Activated T-helper 1 cell treated with anti-CD3 and anti-CD28 coated beads, Interleukin-12 subunit alpha, Interleukin-12 subunit beta, Interleukin-2, Interleukin-4 antibody, amounts not matched to agents 30 ng/mL and 10 ng/mL and 1 ng/mL, durations not matched to agents 14 hours and 24 hours and 36 hours (primary cell): ENCODE measurements at regions not wholly inside any gene's neighbourhood (a gene's known extent, or its start where the extent isn't known, plus 50 kb on each side); places are given as distances from the start of the nearest gene placed in this dataset.

ENCODE experiments used
- DNase-seq: peaks from one replicate; pipeline ENCODE4 v3.0.0; 2021; ENCODE audit warnings: low spot score
- H3K27ac Mint-ChIP-seq: one replicate; pipeline ENCODE4 v1.8.0; 2021; ENCODE audit warnings: mild to moderate bottlenecking, mixed read lengths
- H3K27me3 Mint-ChIP-seq: one replicate; pipeline ENCODE4 v1.8.0; 2022; ENCODE audit warnings: mild to moderate bottlenecking, moderate library complexity, mixed read lengths; ENCODE audit not compliant: insufficient read depth
- H3K36me3 Mint-ChIP-seq: one replicate; pipeline ENCODE4 v1.8.0; 2021; ENCODE audit warnings: low read depth, mixed read lengths
- H3K4me1 Mint-ChIP-seq: one replicate; pipeline ENCODE4 v1.8.0; 2021; ENCODE audit warnings: low read depth, mixed read lengths
- H3K4me3 Mint-ChIP-seq: one replicate; pipeline ENCODE4 v1.8.0; 2021; ENCODE audit warnings: mild to moderate bottlenecking, moderate library complexity, mixed read lengths
- H3K9me3 Mint-ChIP-seq: one replicate; pipeline ENCODE4 v1.8.0; 2021; ENCODE audit warnings: mixed read lengths
- intact Hi-C: fragments of 100-400 bp; cut with micrococcal nuclease; formaldehyde crosslinking; loops from one replicate; pipeline ENCODE4 v1.15.1; 2024

DNA sequence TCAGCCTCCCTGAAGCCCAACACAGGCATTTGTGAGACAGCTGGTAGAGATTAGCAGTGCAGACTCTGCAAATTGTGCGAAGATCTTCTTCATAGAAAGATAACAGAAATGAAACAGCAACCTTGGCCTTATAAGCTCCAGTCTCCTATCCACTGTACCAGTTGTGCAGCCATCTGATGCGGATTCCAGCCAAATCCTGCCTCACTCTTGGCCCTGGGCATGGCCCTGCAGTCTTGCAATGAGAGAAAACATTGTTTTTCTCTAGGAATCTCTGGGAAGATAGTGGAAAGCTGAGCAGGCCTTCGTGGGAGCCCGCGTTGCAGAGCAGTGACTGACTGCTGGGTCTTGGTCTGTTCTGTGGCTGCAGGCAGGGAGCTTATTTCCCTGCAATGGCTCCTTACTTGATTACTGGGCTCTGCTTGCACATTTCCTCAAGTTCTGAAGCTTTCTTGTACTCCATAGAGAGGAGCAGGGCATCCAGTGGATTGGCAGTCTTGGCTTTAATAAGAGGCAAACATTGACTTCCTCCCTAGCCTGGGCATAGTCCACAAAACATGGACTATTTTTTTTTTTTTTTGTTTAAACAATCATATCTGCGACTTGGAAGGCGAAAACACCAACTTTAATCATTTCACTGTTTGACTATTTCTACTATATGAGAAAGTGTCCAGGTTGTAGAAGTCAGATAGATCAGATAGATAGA, 193.0 kb downstream of the ACTR3 start:
- Mint-ChIP-seq H3K9me3 (no peaks in the 10 kb centered on the region), H3K27ac (no peak overlapping the region), H3K4me3 (no peak overlapping the region), H3K36me3 (no peaks in the 10 kb centered on the region), H3K27me3 (no peaks in the 10 kb centered on the region), H3K4me1 (no peaks in the 10 kb centered on the region)
- no peak for DNase-seq
- intact Hi-C loops = no loop called here

DNA sequence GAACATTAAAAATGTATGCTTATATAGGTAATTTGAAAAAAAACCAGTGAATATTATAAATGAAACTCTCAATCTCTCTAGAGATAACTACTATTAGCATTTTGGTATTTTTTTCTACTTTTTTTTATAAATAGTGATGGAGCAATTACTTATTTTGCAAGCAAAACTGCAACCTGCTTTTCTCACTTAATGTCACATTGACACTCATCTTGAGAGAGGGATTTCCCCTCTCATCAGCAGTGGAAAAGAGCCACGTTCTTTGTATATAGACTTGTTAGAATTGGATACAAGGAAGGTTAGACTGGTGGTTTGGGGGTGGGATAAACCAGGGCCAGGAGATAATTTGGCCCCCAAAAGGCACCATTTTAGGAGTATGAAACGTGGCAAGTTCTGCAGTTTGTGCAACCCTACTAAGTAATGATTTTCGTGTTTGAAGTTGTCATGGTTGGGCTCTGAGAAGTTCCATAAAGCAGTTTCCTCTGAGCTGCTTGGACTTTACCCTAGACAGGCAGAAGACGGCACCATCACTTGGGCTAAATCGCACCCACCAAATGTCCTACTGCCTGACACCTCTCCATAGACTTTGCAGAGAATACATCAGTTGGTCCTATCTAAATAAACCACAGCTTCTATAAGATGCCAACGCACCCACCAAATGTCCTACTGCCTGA, 194.0 kb downstream of the ACTR3 start:
- Mint-ChIP-seq H3K27ac (no peak overlapping the region), H3K4me3 (no peak overlapping the region), H3K36me3 (no peaks in the 10 kb centered on the region), H3K27me3 (no peaks in the 10 kb centered on the region), H3K9me3 (no peaks in the 10 kb centered on the region), H3K4me1 (no peaks in the 10 kb centered on the region)
- intact Hi-C loops = no loop called here
- DNase-seq = no peak

DNA sequence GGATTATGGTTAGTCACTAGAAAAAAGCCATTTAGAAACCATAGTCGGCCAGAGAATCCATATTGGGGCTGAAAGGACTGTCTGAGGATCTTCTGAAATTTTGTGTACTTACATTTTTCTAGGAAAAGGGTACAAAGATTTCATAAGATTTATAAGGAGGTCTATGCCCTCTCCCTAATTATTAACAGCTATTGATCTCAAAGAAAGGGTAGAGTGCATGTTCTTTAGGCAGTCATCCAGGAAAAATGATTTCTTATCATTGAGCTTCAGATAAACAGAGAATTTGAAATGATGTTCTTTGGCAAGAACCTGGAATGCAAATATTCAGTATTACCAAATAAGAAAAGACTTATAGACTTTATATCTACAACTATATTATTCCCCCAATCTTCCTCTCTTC, 195.3 kb downstream of the ACTR3 start:
- no peak for DNase-seq
- Mint-ChIP-seq H3K27me3 (no peaks in the 10 kb centered on the region), H3K27ac (no peak overlapping the region), H3K4me1 (no peaks in the 10 kb centered on the region), H3K36me3 (no peaks in the 10 kb centered on the region), H3K9me3 (no peaks in the 10 kb centered on the region), H3K4me3 (no peak overlapping the region)
- intact Hi-C loops = no loop called here

DNA sequence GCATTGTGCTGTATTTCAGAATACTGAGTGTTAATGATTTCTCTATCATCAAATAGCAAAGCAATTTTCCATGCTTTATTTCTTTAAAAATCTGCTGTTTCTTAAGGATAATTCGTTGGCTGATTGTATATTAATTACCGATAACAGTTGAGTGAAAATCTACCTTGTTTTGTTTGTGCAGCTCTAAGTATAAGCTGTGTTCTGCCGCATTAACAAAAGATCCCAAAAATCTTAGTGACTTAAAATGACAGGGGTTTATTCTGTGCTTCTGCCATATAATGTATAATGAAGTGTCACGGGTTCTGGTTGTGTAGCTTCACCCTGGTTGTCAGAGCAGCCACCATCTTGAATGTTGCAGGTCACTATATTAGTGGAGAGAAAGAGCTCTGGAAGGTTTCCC, 196.1 kb downstream of the ACTR3 start:
- Mint-ChIP-seq H3K4me3 (no peak overlapping the region), H3K9me3 (no peaks in the 10 kb centered on the region), H3K4me1 (no peaks in the 10 kb centered on the region), H3K27me3 (peaks cover 2% of the 10 kb centered on the region), H3K27ac (no peak overlapping the region), H3K36me3 (no peaks in the 10 kb centered on the region)
- DNase-seq = no peak
- intact Hi-C loops = no loop called here

DNA sequence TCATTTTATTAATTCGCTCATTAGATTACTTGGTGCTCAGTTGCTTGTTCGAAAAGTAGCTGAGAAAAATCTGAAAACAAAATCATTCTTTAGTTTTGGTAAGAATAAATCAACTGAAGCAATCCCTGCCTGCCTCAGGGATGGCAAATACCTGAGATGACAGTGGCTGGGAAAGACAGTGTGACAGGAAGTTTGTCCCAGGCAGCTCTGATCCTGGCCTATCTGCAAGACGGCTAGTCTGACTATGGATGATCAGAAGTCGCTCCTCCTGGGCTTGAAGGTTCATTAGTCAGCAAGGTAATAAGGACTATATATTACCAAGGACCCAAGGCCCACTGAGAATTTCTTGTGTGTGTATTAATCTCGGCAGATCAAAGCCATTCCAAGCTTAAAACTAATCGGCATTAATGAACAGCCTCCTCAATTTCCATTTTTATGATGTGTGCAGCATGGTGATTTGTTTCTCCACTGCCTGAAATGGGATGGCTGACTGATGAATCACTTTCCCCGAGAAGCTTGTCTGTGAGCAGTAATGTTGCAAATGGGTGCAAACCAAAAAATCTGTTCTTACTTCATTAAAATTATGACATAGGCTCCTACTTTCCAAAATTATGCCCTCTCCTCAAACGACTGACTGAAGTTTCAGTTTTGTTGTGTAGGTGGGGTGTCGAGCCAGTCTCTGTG, 199.9 kb downstream of the ACTR3 start:
- no peak overlapping the region for H3K27ac Mint-ChIP-seq
- no peaks in the 10 kb centered on the region for H3K36me3 Mint-ChIP-seq
- DNase-seq = no peak
- H3K4me1 Mint-ChIP-seq = no peaks in the 10 kb centered on the region
- no peaks in the 10 kb centered on the region for H3K9me3 Mint-ChIP-seq
- intact Hi-C loops = no loop called here
- H3K27me3 Mint-ChIP-seq = peaks cover 2% of the 10 kb centered on the region
- no peak overlapping the region for H3K4me3 Mint-ChIP-seq

DNA sequence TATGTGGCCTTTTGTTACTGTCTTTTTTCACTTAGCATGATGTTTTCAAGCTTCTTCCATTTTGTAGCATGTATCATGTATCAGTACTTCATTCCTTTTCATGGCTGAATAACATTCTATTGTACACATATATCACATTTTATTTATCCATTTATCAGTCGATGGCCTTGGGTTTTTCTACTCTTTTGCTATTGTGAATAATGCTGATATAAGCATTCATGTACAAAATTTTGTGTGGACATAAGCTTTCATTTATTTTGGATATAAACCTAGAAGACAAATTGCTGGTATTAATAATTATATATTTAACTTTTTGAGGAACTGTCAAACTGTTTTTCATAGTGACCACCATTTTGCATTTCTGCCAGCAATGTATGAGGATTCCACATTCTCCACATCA, 201.1 kb downstream of the ACTR3 start:
- Mint-ChIP-seq H3K4me1 (no peaks in the 10 kb centered on the region), H3K27ac (no peak overlapping the region), H3K36me3 (no peaks in the 10 kb centered on the region), H3K4me3 (no peak overlapping the region), H3K9me3 (peaks cover 12% of the 10 kb centered on the region), H3K27me3 (peaks cover 2% of the 10 kb centered on the region)
- DNase-seq = no peak
- intact Hi-C loops = no loop called here

DNA sequence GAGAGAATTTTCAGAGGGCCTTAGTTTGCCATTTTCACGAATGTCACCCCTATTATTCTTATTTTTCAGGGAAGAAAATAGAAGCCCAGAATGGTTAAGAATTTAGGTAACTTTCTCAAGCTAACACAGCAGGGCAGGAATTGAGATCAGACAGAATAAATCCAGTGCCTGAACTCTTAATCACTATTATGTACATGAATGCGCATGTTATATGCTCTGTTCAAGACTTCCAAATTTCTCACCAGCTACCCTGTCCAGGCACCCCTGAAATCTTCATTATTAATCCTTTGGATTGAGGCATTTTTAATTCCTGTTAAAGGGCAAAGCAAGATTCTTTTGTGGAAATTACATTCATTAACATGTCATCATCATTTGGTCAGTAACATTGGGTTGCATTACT, 218.4 kb downstream of the ACTR3 start:
- no peak overlapping the region for H3K27ac Mint-ChIP-seq
- H3K4me1 Mint-ChIP-seq = no peaks in the 10 kb centered on the region
- intact Hi-C loops = no loop called here
- H3K4me3 Mint-ChIP-seq = no peak overlapping the region
- no peaks in the 10 kb centered on the region for H3K36me3 Mint-ChIP-seq
- no peak for DNase-seq
- H3K9me3 Mint-ChIP-seq = peaks cover 9% of the 10 kb centered on the region
- peaks cover 4% of the 10 kb centered on the region for H3K27me3 Mint-ChIP-seq

DNA sequence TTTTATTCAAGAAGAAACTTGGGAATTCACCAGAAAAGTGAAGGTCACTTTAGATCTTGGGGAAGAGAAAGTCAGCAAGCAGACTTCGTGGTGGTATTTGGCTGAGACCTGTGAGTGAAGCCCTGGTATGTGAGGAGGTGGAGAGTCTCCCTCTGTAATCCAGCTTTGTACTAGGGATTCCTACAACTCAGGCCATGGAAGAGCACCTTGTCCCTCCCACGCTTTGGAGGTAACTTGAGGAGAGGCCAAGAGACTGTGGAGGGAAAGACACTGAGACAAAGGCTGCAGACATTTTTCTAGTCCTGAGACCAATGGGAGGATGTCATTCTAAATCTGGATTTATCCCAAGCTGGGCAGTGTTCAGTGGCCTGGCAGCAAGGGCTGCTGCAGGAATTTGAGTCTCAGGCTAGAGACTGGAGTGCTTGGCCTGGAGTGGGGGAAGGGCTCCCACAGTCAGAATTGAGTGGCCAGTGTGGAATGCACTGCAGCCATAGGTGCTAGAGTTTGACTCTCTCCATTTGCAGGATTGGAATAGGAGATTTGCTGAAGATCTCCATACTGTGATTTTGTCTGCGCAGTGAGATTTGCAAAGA, 219.0 kb downstream of the ACTR3 start:
- intact Hi-C loops = no loop called here
- Mint-ChIP-seq H3K36me3 (no peaks in the 10 kb centered on the region), H3K9me3 (peaks cover 4% of the 10 kb centered on the region), H3K4me1 (no peaks in the 10 kb centered on the region), H3K27ac (no peak overlapping the region), H3K27me3 (peaks cover 4% of the 10 kb centered on the region), H3K4me3 (no peak overlapping the region)
- DNase-seq = no peak

DNA sequence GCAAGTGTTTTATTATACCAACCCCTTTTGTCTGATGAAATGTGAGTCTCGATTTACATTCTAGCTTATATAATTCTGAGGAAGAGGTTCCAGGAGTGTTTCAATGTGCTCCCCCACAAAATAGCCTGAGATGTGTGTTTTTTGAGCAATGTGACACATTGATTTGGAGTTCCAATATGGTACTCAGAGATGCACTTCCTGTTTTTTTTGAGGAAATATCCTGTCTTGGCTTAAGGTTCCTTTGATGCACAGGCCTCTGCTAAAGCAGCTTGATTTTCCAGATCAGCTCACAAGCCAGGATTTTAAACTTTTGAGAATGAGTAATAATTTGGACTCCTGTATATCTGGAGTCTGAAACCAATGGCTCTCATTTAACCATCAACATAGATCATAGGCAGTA, 221.4 kb downstream of the ACTR3 start:
- Mint-ChIP-seq H3K4me3 (no peak overlapping the region), H3K4me1 (no peaks in the 10 kb centered on the region), H3K36me3 (no peaks in the 10 kb centered on the region), H3K9me3 (no peaks in the 10 kb centered on the region), H3K27ac (no peak overlapping the region), H3K27me3 (peaks cover under 1% of the 10 kb centered on the region)
- intact Hi-C loops = no loop called here
- DNase-seq = no peak

DNA sequence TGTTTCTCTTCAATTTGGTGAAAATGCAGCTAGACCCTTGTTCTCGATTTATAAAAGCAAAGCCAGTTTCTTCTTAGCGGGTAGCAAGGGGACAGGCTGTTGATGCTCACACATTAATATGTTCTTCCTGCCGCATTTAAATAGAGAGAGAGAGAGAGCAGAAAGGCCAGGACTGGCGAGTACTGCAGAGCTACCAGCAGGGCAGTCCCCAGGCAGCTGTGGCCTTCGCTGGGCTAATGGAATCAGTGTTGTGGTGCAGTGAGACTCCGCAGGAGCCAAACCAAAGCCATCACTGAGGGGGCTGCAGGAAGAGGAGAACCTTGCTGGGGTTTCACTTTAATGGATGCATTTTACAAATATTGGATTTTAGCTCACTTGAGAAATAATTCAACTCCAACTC, 223.6 kb downstream of the ACTR3 start:
- Mint-ChIP-seq H3K4me3 (no peak overlapping the region), H3K27ac (no peak overlapping the region), H3K36me3 (no peaks in the 10 kb centered on the region), H3K4me1 (no peaks in the 10 kb centered on the region), H3K27me3 (peaks cover 3% of the 10 kb centered on the region), H3K9me3 (no peaks in the 10 kb centered on the region)
- intact Hi-C loops = no loop called here
- DNase-seq = no peak

DNA sequence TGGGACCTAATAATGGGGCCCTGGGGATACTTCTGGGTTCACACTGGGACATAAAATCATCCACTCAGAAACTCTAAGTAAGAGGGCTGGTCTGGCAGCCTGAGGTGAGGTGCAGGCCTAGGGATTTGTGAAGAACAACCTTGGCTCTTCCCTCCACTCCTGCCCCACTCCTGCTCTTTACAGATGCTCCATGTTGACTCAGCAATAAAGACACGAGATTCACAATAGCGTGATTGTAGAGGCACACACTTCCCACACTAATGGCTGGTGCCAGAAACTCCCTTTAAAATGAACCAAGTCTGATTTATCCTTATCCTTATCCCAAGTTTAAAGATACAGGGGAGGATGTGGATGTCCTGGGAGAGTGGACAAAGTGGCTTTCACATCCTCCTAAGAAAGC, 228.2 kb downstream of the ACTR3 start:
- Mint-ChIP-seq H3K27me3 (peaks cover 3% of the 10 kb centered on the region), H3K4me1 (no peaks in the 10 kb centered on the region), H3K9me3 (no peaks in the 10 kb centered on the region), H3K36me3 (no peaks in the 10 kb centered on the region), H3K27ac (no peak overlapping the region), H3K4me3 (no peak overlapping the region)
- no peak for DNase-seq
- intact Hi-C loops = no loop called here

DNA sequence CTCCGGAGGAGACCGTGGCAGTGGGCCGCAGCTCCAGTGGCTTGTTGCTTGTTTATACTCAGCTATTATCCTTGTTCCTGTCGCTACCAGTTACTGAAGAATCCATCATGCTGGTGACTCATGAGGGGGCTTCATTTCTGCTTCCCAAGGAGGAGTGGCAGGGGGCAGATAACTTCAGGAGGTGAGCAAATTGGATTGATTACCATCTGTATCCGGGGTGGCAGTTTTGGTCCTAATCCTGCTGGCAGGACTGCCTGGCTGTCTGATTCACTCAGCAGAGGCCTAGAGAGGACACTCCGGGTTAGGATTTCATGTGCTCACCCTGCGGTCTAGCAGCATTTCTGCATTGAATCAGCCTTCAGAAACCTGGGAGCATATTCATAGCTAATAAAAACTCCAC, 230.0 kb downstream of the ACTR3 start:
- no peak for DNase-seq
- Mint-ChIP-seq H3K27me3 (peaks cover 3% of the 10 kb centered on the region), H3K27ac (no peak overlapping the region), H3K4me3 (no peak overlapping the region), H3K36me3 (no peaks in the 10 kb centered on the region), H3K4me1 (no peaks in the 10 kb centered on the region), H3K9me3 (no peaks in the 10 kb centered on the region)
- intact Hi-C loops = no loop called here

DNA sequence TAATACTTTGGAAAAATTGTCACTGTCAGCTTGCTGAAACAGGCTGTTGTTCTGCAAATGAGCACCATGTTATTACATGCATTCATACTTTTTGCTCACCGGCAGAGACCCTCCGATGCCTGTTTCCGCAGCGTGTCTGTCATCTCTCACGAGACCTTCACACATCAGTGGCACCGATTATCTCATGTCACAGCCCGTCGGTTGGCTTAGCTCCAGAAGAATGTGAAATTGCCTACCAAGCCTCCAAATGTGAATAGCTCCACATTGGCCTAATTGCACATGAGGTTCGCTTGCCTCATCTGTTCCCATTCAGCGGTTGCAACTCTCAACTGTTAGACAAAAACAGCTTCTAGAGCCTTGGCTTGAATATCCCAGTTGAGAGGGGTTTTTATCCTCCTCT, 233.0 kb downstream of the ACTR3 start:
- H3K4me3 Mint-ChIP-seq = no peak overlapping the region
- H3K9me3 Mint-ChIP-seq = no peaks in the 10 kb centered on the region
- no peaks in the 10 kb centered on the region for H3K36me3 Mint-ChIP-seq
- H3K4me1 Mint-ChIP-seq = no peaks in the 10 kb centered on the region
- H3K27me3 Mint-ChIP-seq = no peaks in the 10 kb centered on the region
- intact Hi-C loops = no loop called here
- no peak for DNase-seq
- H3K27ac Mint-ChIP-seq = no peak overlapping the region
